ENCODE measurements at regions not wholly inside any gene's neighbourhood (a gene's known extent, or its start where the extent isn't known, plus 50 kb on each side); places are given as distances from the start of the nearest gene placed in this dataset.
"Not testable (repeated sequence)": the region's sequence is repeated elsewhere in the genome, so short reads cannot be mapped to it uniquely, and the experiment has no call there.

DNA sequence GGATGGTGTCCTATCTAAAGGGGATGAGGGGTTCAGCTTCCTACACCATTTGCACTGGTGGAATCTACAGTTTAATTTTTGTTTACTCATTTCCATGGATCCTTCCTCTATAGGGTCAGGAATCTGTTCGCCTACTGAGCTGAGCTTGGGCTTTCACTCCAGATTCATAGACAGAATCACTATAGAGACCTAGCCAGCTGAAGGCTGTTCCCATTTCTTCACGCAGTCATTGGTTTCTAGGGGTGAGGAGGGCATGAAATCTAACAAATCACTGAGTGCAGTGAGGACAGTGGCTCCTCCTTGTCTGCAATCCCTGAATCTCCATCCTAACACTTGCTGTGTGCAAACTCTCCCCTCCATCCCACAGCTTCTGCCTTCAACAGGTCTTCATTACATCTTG, 578.5 kb downstream of the TSN start:
- H3K36me3 ChIP-seq (ENCODE audit: insufficient read depth, low read length), result no peaks in the 10 kb centered on the region
- H4K20me1 ChIP-seq (ENCODE audit: insufficient read depth, low read depth, low read length), result no peaks in the 10 kb centered on the region
- no peaks in the 10 kb centered on the region for H3K9me3 ChIP-seq (ENCODE audit: low read length)
- no peak overlapping the region for H3K27ac ChIP-seq (ENCODE audit: low read length)
- no peaks in the 10 kb centered on the region for H3K27me3 ChIP-seq (ENCODE audit: low read length)
- H3K4me3 ChIP-seq (ENCODE audit: low read length), result no peak overlapping the region
- H3K79me2 ChIP-seq (ENCODE audit: low read length), result no peaks in the 10 kb centered on the region
- no peak overlapping the region for H3K9ac ChIP-seq (ENCODE audit: low read length)
- no peak overlapping the region for H2AFZ ChIP-seq (ENCODE audit: low read length)
- H3K4me1 ChIP-seq (ENCODE audit: low read length), result no peaks in the 10 kb centered on the region
- no peak overlapping the region for H3K4me2 ChIP-seq (ENCODE audit: low read depth, low read length, poor library complexity, severe bottlenecking)
- no peak for DNase-seq
- no peaks in the 10 kb centered on the region for H3K9me2 ChIP-seq (replicated peaks; ENCODE audit: insufficient read depth, low read length)

DNA sequence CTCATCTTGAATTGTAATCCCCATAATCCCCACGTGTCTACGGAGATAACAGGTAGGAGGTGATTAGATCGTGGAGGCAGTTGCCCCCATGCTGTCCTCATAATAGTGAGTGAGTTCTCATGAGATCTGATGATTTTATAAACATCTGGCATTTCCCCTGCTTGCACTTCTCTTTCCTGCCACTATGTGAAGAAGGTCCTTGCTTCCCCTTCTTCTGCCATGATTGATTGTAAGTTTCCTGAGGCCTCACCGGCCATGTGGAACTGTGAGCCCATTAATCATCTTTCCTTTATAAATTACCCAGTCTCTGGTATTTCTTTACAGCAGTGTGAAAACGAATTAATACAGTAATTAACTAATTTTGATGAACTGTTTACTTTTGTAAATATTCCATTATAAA, 582.5 kb downstream of the TSN start:
- Histone ChIP-seq H3K9me3 (ENCODE audit: low read length) (no peaks in the 10 kb centered on the region), H3K4me1 (ENCODE audit: low read length) (peaks cover 11% of the 10 kb centered on the region), H3K27me3 (ENCODE audit: low read length) (no peaks in the 10 kb centered on the region), H3K4me2 (ENCODE audit: low read depth, low read length, poor library complexity, severe bottlenecking) (no peak overlapping the region), H3K36me3 (ENCODE audit: insufficient read depth, low read length) (no peaks in the 10 kb centered on the region), H3K9ac (ENCODE audit: low read length) (no peak overlapping the region), H3K4me3 (ENCODE audit: low read length) (no peak overlapping the region), H3K79me2 (ENCODE audit: low read length) (no peaks in the 10 kb centered on the region), H3K9me2 (replicated peaks; ENCODE audit: insufficient read depth, low read length) (no peaks in the 10 kb centered on the region), H2AFZ (ENCODE audit: low read length) (no peak overlapping the region), H3K27ac (ENCODE audit: low read length) (no peak overlapping the region), H4K20me1 (ENCODE audit: insufficient read depth, low read depth, low read length) (no peaks in the 10 kb centered on the region)
- no peak for DNase-seq

DNA sequence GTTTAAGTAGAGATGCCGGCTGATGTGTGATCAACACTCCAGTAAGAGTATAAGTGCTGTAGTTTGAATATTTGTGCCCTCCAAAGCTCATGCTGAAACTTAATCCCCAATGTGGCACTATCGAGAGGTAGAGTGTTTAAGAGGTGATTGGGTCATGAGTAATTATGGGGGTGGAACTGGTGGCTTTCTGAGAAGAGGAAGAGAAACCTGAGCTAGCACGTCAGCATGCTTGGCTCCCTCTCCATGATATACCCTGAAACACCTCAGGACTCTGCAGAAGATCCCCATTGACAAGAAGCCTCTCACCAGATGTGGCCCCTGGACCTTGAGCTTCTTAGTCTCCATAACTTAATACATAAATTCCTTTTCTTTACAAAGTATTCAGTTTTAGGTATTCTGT, 584.8 kb downstream of the TSN start:
- no peaks in the 10 kb centered on the region for H3K79me2 ChIP-seq (ENCODE audit: low read length)
- H3K4me1 ChIP-seq (ENCODE audit: low read length), result peaks cover 11% of the 10 kb centered on the region
- no peaks in the 10 kb centered on the region for H3K9me3 ChIP-seq (ENCODE audit: low read length)
- DNase-seq, result peak; percentile 74
- no peaks in the 10 kb centered on the region for H3K9me2 ChIP-seq (replicated peaks; ENCODE audit: insufficient read depth, low read length)
- H3K4me2 ChIP-seq (ENCODE audit: low read depth, low read length, poor library complexity, severe bottlenecking), result peak overlapping the region; percentile 44
- no peak overlapping the region for H3K9ac ChIP-seq (ENCODE audit: low read length)
- no peak overlapping the region for H2AFZ ChIP-seq (ENCODE audit: low read length)
- no peaks in the 10 kb centered on the region for H4K20me1 ChIP-seq (ENCODE audit: insufficient read depth, low read depth, low read length)
- H3K27me3 ChIP-seq (ENCODE audit: low read length), result no peaks in the 10 kb centered on the region
- H3K27ac ChIP-seq (ENCODE audit: low read length), result no peak overlapping the region
- H3K36me3 ChIP-seq (ENCODE audit: insufficient read depth, low read length), result no peaks in the 10 kb centered on the region
- no peak overlapping the region for H3K4me3 ChIP-seq (ENCODE audit: low read length)

DNA sequence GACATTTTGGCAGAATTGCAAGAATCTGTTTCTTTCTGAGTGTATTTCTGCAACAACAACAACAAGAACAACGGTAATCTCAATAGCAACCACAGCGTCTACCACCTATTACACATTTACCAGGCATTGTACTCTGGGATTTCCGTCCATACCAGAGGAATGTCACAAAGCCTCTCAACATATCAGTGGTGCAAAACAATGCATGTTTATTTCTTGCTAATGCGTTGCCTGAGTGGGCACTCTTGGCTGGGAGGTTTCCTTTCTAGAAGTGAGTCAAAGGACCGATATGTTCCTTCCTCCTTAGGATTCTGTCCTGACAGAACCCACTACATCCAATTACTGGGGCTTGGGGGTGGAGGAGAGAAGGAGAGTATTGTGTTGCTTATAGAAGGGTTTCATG, 585.6 kb downstream of the TSN start:
- Histone ChIP-seq H3K9me3 (ENCODE audit: low read length) (no peaks in the 10 kb centered on the region), H3K79me2 (ENCODE audit: low read length) (no peaks in the 10 kb centered on the region), H3K27me3 (ENCODE audit: low read length) (no peaks in the 10 kb centered on the region), H3K4me3 (ENCODE audit: low read length) (no peak overlapping the region), H3K4me2 (ENCODE audit: low read depth, low read length, poor library complexity, severe bottlenecking) (no peak overlapping the region), H3K36me3 (ENCODE audit: insufficient read depth, low read length) (no peaks in the 10 kb centered on the region), H3K27ac (ENCODE audit: low read length) (no peak overlapping the region), H3K9ac (ENCODE audit: low read length) (no peak overlapping the region), H2AFZ (ENCODE audit: low read length) (no peak overlapping the region), H4K20me1 (ENCODE audit: insufficient read depth, low read depth, low read length) (no peaks in the 10 kb centered on the region), H3K4me1 (ENCODE audit: low read length) (peaks cover 11% of the 10 kb centered on the region), H3K9me2 (replicated peaks; ENCODE audit: insufficient read depth, low read length) (no peaks in the 10 kb centered on the region)
- no peak for DNase-seq

DNA sequence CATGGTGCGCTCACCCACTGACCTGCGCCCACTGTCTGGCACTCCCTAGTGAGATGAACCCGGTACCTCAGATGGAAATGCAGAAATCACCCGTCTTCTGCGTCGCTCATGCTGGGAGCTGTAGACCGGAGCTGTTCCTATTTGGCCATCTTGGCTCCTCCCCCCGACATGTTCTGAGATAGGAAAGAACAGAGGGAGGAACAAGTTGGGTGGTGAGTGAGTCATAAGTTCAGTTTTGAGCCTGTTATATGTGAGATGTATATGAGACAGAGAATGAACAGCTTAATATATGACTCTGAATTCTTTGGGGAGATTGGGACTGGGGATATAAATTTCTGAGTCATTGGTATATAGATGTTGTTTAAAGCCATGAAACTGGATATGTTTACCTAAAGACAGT, 596.7 kb downstream of the TSN start:
- H3K79me2 ChIP-seq (ENCODE audit: low read length); H3K4me1 ChIP-seq (ENCODE audit: low read length); H3K9ac ChIP-seq (ENCODE audit: low read length); H2AFZ ChIP-seq (ENCODE audit: low read length); H3K4me2 ChIP-seq (ENCODE audit: low read depth, low read length, poor library complexity, severe bottlenecking); H3K4me3 ChIP-seq (ENCODE audit: low read length); H3K27ac ChIP-seq (ENCODE audit: low read length); H4K20me1 ChIP-seq (ENCODE audit: insufficient read depth, low read depth, low read length); H3K9me2 ChIP-seq (replicated peaks; ENCODE audit: insufficient read depth, low read length); H3K9me3 ChIP-seq (ENCODE audit: low read length); H3K27me3 ChIP-seq (ENCODE audit: low read length); DNase-seq; H3K36me3 ChIP-seq (ENCODE audit: insufficient read depth, low read length): not testable (repeated sequence)

DNA sequence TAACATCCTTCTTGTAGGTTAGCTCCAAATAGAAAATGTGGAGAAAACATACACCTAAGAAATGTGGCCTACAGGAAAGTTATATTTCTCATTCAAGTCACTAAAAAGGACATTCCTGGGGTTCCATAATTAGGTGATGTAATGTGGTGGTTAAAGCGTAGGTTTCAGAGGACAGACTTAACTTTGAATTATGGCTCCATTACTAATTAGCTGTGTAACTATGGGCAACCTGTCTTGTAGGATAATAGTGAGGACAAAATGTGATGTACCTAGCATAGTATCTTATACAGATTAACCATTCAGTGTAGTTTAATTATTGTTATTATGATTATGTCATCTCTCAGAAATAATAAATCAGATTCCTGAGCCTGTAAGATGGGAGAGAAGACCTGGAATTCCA, 602.5 kb downstream of the TSN start:
- H3K27ac ChIP-seq (ENCODE audit: low read length), result no peak overlapping the region
- no peaks in the 10 kb centered on the region for H3K27me3 ChIP-seq (ENCODE audit: low read length)
- H3K4me2 ChIP-seq (ENCODE audit: low read depth, low read length, poor library complexity, severe bottlenecking), result no peak overlapping the region
- H3K9me3 ChIP-seq (ENCODE audit: low read length), result no peaks in the 10 kb centered on the region
- H4K20me1 ChIP-seq (ENCODE audit: insufficient read depth, low read depth, low read length), result no peaks in the 10 kb centered on the region
- no peaks in the 10 kb centered on the region for H3K79me2 ChIP-seq (ENCODE audit: low read length)
- no peak overlapping the region for H3K4me3 ChIP-seq (ENCODE audit: low read length)
- H3K4me1 ChIP-seq (ENCODE audit: low read length), result no peaks in the 10 kb centered on the region
- no peak overlapping the region for H2AFZ ChIP-seq (ENCODE audit: low read length)
- no peak for DNase-seq
- H3K9me2 ChIP-seq (replicated peaks; ENCODE audit: insufficient read depth, low read length), result no peaks in the 10 kb centered on the region
- H3K9ac ChIP-seq (ENCODE audit: low read length), result no peak overlapping the region
- H3K36me3 ChIP-seq (ENCODE audit: insufficient read depth, low read length), result no peaks in the 10 kb centered on the region

DNA sequence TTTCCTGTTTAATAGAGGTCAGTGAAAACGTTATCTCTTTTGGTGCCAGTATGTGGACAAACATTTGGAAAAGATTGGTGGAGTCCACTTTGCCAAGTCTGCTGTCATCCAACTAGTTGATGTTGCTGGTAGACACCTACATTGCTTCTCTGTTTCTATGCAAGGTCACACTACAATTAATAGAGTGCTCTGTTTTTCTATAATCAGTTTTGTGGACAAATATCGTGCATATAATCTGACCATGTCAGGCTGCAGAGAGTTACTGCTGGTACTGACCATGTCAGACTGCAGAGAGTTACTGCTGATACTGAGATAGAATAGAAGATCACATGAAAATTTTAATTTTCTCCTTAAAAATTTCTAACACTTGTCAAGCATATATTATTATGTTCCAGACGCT, 603.3 kb downstream of the TSN start:
- no peaks in the 10 kb centered on the region for H3K9me2 ChIP-seq (replicated peaks; ENCODE audit: insufficient read depth, low read length)
- no peaks in the 10 kb centered on the region for H3K27me3 ChIP-seq (ENCODE audit: low read length)
- no peaks in the 10 kb centered on the region for H3K79me2 ChIP-seq (ENCODE audit: low read length)
- no peak overlapping the region for H3K4me3 ChIP-seq (ENCODE audit: low read length)
- no peak overlapping the region for H3K9ac ChIP-seq (ENCODE audit: low read length)
- H3K36me3 ChIP-seq (ENCODE audit: insufficient read depth, low read length), result no peaks in the 10 kb centered on the region
- H3K4me1 ChIP-seq (ENCODE audit: low read length), result no peaks in the 10 kb centered on the region
- no peak overlapping the region for H3K27ac ChIP-seq (ENCODE audit: low read length)
- H4K20me1 ChIP-seq (ENCODE audit: insufficient read depth, low read depth, low read length), result no peaks in the 10 kb centered on the region
- no peak for DNase-seq
- no peak overlapping the region for H2AFZ ChIP-seq (ENCODE audit: low read length)
- no peak overlapping the region for H3K4me2 ChIP-seq (ENCODE audit: low read depth, low read length, poor library complexity, severe bottlenecking)
- H3K9me3 ChIP-seq (ENCODE audit: low read length), result no peaks in the 10 kb centered on the region

DNA sequence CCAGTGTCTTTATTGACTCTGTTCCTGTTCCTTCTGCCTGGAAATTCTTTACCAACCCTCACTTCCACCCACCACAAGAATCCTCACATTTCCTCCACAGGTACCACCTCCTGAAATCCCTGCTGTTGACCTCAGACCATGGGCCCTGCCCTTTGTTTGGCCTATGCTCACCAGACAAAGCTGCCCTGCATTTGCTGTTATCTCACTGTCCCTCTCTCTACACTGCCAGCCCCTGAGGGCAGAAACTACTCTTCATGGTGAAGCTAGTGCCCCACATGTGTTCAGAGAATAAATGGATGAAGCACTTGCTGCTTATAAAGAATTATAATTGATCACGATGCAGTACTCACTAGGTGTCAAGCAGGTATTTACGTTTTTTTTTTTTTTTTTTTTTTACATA, 608.4 kb downstream of the TSN start:
- Histone ChIP-seq H3K4me2 (ENCODE audit: low read depth, low read length, poor library complexity, severe bottlenecking) (no peak overlapping the region), H3K27ac (ENCODE audit: low read length) (no peak overlapping the region), H3K9me2 (replicated peaks; ENCODE audit: insufficient read depth, low read length) (no peaks in the 10 kb centered on the region), H2AFZ (ENCODE audit: low read length) (no peak overlapping the region), H3K9me3 (ENCODE audit: low read length) (no peaks in the 10 kb centered on the region), H3K27me3 (ENCODE audit: low read length) (no peaks in the 10 kb centered on the region), H3K4me1 (ENCODE audit: low read length) (no peaks in the 10 kb centered on the region), H3K4me3 (ENCODE audit: low read length) (no peak overlapping the region), H3K9ac (ENCODE audit: low read length) (no peak overlapping the region), H4K20me1 (ENCODE audit: insufficient read depth, low read depth, low read length) (no peaks in the 10 kb centered on the region), H3K79me2 (ENCODE audit: low read length) (no peaks in the 10 kb centered on the region), H3K36me3 (ENCODE audit: insufficient read depth, low read length) (no peaks in the 10 kb centered on the region)
- DNase-seq, result no peak

DNA sequence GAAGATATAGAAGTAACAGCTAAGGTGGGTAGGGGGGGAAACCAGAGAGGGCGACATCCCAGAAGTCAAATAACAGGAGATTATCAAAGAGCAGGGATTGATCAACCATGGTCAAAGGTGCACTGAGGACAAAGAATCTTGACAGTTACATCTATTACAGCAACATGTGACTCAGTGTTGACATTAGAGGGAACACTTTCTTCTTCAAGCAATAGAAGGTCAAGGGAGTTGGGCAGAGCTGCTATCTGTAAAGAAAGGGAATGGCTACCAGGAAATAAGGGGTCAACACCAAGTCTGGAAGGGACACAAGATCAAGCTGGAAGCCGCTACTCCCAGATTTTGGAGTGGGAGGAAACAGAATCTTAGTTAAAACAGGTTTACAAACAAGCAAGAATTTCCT, 611.0 kb downstream of the TSN start:
- Histone ChIP-seq H3K4me1 (ENCODE audit: low read length) (no peaks in the 10 kb centered on the region), H2AFZ (ENCODE audit: low read length) (no peak overlapping the region), H4K20me1 (ENCODE audit: insufficient read depth, low read depth, low read length) (no peaks in the 10 kb centered on the region), H3K27me3 (ENCODE audit: low read length) (no peaks in the 10 kb centered on the region), H3K9me3 (ENCODE audit: low read length) (no peaks in the 10 kb centered on the region), H3K36me3 (ENCODE audit: insufficient read depth, low read length) (no peaks in the 10 kb centered on the region), H3K4me2 (ENCODE audit: low read depth, low read length, poor library complexity, severe bottlenecking) (no peak overlapping the region), H3K9ac (ENCODE audit: low read length) (no peak overlapping the region), H3K9me2 (replicated peaks; ENCODE audit: insufficient read depth, low read length) (no peaks in the 10 kb centered on the region), H3K27ac (ENCODE audit: low read length) (no peak overlapping the region), H3K79me2 (ENCODE audit: low read length) (no peaks in the 10 kb centered on the region), H3K4me3 (ENCODE audit: low read length) (no peak overlapping the region)
- no peak for DNase-seq
